NCI-H82 treated with DMSO at 0.1 percent for 48 hours (cell line): ENCODE measurements at regions not wholly inside any gene's neighbourhood (a gene's known extent, or its start where the extent isn't known, plus 50 kb on each side); places are given as distances from the start of the nearest gene placed in this dataset.
"Not testable (repeated sequence)": the region's sequence is repeated elsewhere in the genome, so short reads cannot be mapped to it uniquely, and the experiment has no call there.

Source experiments
- DNase-seq: peaks from one replicate; lab custom pipeline; 2025; ENCODE audit not compliant: unreplicated experiment; lab: John Stamatoyannopoulos, UW

- no peak for DNase-seq
Observed at GRCh38 chr2:52611759-52612158, 1155.8 kb upstream of the CHAC2 start.

DNA sequence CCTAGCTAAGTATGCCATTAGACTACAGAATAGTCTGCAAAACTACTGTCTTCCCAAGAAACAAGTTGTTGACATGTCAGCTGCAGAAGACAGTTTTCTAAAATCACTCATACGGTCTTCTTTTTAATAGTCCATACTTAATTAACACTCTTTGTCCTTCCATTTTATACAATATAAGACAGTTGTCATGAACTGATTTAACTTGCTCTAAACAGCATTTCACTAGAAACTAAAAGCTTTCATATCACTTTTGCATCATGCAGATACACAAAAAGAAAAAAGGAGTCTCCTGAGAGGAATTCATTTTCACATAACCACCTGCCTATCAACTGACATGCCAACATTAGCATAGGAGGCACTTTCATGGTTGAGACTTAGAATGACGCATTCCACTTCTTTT lies 1159.6 kb upstream of the CHAC2 start:
- DNase-seq = no peak

DNA sequence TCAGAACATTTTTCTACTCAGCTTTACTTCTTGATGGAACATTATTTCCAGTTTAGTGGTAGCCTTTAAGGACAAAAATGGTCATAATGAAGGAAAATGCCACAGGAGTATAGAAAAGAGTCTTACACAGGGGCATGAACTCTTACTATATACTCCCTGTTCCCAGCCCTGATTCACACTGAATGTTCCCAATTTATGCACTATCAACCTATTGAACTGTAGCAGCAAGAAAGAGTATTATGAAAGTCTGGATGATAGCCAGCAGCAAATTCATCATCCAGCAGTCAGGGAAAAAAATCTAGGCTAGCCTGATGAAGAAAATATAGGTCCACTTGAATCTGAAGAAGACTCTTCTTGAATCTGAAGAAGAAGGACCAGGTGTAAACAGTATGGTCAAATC lies 1170.3 kb upstream of the CHAC2 start:
- DNase-seq = no peak

DNA sequence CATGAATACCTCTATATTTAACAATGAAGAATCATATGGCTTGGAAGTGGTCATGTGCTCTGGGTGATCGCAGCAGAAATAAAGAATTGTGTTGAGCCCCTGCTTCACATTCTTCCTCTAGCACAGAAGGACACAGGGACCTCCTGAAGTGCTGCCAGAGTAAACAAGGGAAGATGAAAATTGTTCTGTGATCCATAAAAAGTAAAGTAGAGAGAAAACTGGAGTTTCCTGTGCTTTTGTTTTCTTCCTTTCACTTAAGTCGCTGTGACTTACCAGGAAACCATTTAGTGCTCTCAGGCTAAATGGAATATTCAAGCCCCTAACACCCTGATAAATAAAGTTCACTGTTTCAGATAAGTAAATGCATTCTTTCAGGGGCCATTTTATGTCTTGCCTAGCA lies 1173.6 kb upstream of the CHAC2 start:
- DNase-seq = no peak

DNA sequence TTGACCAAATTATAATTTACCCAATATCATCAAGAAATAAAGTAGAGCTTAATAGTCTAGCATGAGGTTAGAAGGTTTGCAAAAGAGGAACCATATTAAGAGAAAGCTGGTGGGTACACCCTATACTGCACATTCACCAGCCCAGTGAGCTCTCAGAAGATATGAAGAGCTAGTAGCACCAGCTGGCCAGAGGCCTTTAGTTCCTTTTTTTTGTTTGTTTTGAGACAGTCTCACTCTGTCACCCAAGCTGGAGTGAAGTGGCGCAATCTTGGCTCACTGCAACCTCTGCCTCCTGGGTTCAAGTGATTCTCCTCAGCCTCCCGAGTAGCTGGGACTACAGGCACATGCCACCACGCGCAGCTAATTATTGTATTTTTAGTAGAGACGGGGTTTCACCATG lies 1183.5 kb upstream of the CHAC2 start:
- not testable (repeated sequence) for DNase-seq

GRCh38 chr2:52572469-52572894 lies 1195.1 kb upstream of the CHAC2 start:
- no peak for DNase-seq

GRCh38 chr2:52571380-52572347 lies 1195.9 kb upstream of the CHAC2 start:
- DNase-seq = no peak

DNA sequence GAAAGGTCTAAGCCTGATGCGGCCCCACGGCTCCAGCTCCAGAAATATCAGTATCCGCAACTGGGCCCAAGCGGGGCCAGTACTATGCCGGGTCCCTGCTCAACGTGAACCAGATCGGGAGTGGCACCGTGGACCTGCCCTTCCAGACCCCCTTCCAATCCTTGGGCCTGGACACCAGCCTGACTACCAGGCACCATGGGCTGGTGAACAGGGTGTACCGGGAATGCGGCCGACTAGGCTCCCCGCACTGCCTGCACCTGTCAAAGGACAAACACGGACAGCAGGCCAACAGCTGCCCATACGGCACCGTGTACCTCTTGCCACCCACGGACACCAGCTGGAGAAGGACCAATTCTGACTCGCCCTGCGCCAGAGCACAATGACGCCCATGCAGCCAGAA lies 1196.9 kb upstream of the CHAC2 start:
- no peak for DNase-seq

DNA sequence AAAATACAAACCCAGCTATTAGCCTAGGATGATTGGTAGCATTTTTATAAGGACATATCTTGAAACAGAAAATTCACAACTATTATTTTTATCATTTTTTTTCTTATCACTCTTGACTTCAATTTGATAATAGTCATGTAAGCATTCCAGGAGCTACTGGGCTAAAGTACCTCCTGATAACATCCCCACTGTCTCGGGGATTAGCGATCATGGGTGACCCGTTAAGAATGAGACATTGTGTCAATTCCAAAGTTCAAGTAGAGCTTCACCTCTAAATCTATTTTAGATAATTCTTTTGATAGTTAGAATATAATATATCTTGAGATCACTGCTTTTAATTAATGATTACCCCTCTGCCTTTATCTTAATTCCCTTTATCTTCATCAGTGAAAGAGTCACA lies 1204.5 kb upstream of the CHAC2 start:
- DNase-seq = no peak

- DNase-seq = no peak
Observed at GRCh38 chr2:52558265-52558664, 1209.3 kb upstream of the CHAC2 start.

GRCh38 chr2:52542297-52542696 lies 1225.3 kb upstream of the CHAC2 start:
- DNase-seq = no peak

- no peak for DNase-seq
Observed at GRCh38 chr2:52539026-52539970, 1228.3 kb upstream of the CHAC2 start.

GRCh38 chr2:52537588-52537987 lies 1230.0 kb upstream of the CHAC2 start:
- DNase-seq = no peak

DNA sequence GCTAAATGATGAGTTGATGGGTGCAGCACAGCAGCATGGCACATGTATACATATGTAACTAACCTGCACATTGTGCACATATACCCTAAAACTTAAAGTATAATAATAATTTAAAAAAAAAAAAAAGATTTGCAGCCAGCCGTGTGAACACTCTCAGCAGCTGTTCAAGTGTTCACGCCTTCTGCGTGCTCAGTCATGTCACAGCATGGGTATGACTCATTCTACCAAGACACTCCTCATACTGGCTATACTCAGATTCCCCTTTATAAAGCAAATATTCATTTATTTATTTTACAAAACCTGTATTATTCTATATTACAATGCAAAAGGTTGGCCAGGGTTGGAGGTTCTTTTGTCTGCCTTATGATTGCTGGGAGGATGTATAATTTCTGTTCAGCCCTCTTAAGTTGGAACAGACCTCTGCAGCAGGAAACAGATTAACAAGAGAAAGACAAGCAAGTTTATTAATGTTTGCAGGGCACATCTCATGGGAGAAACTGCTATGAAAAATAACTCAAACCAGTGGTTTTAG lies 1230.6 kb upstream of the CHAC2 start:
- no peak for DNase-seq

- no peak for DNase-seq
Observed at GRCh38 chr2:52532956-52533355, 1234.6 kb upstream of the CHAC2 start.

GRCh38 chr2:52526735-52527134 lies 1240.9 kb upstream of the CHAC2 start:
- DNase-seq = no peak

DNA sequence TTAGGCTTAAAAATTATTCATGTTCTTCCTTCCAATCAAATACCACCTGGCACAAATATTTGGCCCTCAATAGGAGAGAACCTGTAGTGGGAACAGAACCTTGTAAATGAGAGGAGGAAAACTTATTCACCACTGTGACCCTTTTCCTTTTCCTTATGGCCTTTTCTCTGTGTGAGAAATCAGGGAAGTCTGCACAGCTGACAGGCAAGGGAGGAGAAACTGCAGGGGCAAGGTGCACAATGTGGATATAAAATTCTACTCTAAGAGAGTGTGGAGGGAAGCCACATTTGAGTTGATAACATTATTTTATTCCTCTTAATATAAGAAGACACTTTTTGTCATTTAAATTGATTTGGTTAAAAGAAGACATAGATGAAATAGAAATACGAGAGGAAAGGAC lies 1247.0 kb upstream of the CHAC2 start:
- DNase-seq = no peak

DNA sequence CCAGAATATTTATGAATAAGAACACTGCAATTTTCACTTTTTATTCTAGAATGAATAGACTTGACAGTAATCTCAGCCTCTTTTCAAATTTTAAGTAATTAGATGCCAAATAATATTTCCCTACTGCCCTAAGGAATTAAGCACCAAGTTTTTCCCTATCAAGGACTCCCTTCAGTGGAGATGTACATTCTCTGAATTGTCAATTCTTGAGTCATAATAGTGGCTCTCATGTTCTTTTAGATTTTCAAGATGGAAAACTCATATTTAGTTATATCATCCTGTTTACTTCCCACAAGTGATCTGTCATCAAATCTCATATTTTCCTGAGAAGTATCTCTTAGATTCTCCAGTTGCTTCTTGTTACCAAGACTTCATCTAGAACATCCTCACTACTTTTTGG lies 1248.9 kb upstream of the CHAC2 start:
- DNase-seq = no peak

GRCh38 chr2:52512760-52513159 lies 1254.8 kb upstream of the CHAC2 start:
- no peak for DNase-seq

DNA sequence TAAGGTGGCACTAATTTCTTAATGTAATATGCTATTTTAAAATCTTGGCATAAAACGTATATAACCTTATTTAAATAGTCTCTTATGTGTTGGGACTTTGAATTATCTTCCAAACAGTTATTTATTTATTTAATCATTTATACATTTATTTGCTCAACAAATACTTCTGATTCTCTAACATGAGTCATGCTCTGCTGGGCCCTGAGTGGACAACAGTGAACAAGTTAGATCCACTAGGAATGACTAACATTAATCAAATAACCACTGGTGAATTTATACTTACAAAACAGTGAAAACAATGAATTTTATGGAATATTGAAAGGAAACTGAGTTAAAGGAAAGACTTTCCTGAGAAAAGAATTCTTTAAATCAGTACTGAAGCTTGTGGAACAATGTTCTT lies 1257.2 kb upstream of the CHAC2 start:
- no peak for DNase-seq

- no peak for DNase-seq
Observed at GRCh38 chr2:52502476-52502860, 1265.1 kb upstream of the CHAC2 start.
